HT1080 (cell line): ENCODE measurements at regions not wholly inside any gene's neighbourhood (a gene's known extent, or its start where the extent isn't known, plus 50 kb on each side); places are given as distances from the start of the nearest gene placed in this dataset.
"Not testable (repeated sequence)": the region's sequence is repeated elsewhere in the genome, so short reads cannot be mapped to it uniquely, and the experiment has no call there.

Experiments
- DNase-seq: peaks from one replicate; pipeline ENCODE4 v3.0.0-alpha.2; 2015; ENCODE audit warnings: low read depth

- DNase-seq = no peak
Observed at GRCh38 chr3:192031941-192032340, 571.0 kb downstream of the PYDC2 start.

- DNase-seq = no peak
Observed at GRCh38 chr3:192033246-192033645, 572.3 kb downstream of the PYDC2 start.

- DNase-seq = peak; percentile 65
Observed at GRCh38 chr3:192038726-192039125, 577.8 kb downstream of the PYDC2 start.

- DNase-seq = no peak
Observed at GRCh38 chr3:192039593-192039992, 578.6 kb downstream of the PYDC2 start.

- no peak for DNase-seq
Observed at GRCh38 chr3:192040282-192041043, 579.5 kb downstream of the PYDC2 start.

- DNase-seq = no peak
Observed at GRCh38 chr3:192042116-192042515, 581.2 kb downstream of the PYDC2 start.

GRCh38 chr3:192054881-192055280 lies 593.9 kb downstream of the PYDC2 start:
- peak; percentile 88 for DNase-seq

- DNase-seq = no peak
Observed at GRCh38 chr3:192055946-192056345, 595.0 kb downstream of the PYDC2 start.

GRCh38 chr3:192057261-192057660 lies 596.3 kb downstream of the PYDC2 start:
- DNase-seq = no peak

GRCh38 chr3:192060160-192060781 lies 599.3 kb downstream of the PYDC2 start:
- DNase-seq = no peak

- DNase-seq = no peak
Observed at GRCh38 chr3:192061426-192061825, 600.5 kb downstream of the PYDC2 start.

GRCh38 chr3:192062186-192062585 lies 601.2 kb downstream of the PYDC2 start:
- peak; percentile 39 for DNase-seq

GRCh38 chr3:192063570-192063969 lies 602.6 kb downstream of the PYDC2 start:
- DNase-seq = no peak

GRCh38 chr3:192064959-192065358 lies 604.0 kb downstream of the PYDC2 start:
- DNase-seq = no peak

GRCh38 chr3:192066253-192066652 lies 605.3 kb downstream of the PYDC2 start:
- not testable (repeated sequence) for DNase-seq

GRCh38 chr3:192068464-192069254 lies 607.7 kb downstream of the PYDC2 start:
- DNase-seq = no peak

GRCh38 chr3:192077795-192078497 lies 617.0 kb downstream of the PYDC2 start:
- DNase-seq = no peak

GRCh38 chr3:192079098-192079497 lies 618.1 kb downstream of the PYDC2 start:
- DNase-seq = peak; percentile 55

GRCh38 chr3:192080336-192080735 lies 619.4 kb downstream of the PYDC2 start:
- no peak for DNase-seq

- DNase-seq = peak; percentile 25
Observed at GRCh38 chr3:192082730-192083660, 622.0 kb downstream of the PYDC2 start.
